Mesendoderm (in vitro differentiated cells): ENCODE measurements at regions not wholly inside any gene's neighbourhood (a gene's known extent, or its start where the extent isn't known, plus 50 kb on each side); places are given as distances from the start of the nearest gene placed in this dataset.

Experiments
- DNase-seq: peaks from one replicate; pipeline ENCODE4 v3.0.0; 2013
- H2AK5ac ChIP-seq: 2 replicates; pipeline ENCODE4 v1.6.1; 2013; ENCODE audit warnings: low read length, inconsistent platforms
- H2BK120ac ChIP-seq: 2 replicates; pipeline ENCODE4 v1.6.1; 2013; ENCODE audit warnings: low read depth, mild to moderate bottlenecking, low read length, moderate library complexity, mixed read lengths
- H2BK15ac ChIP-seq: replicated peaks from 2 replicates; pipeline ENCODE4 v1.6.1; 2013; ENCODE audit warnings: low read depth, mild to moderate bottlenecking, moderate library complexity
- H2BK5ac ChIP-seq: 2 replicates; pipeline ENCODE4 v1.6.1; 2013; ENCODE audit warnings: low read length, inconsistent platforms
- H3K18ac ChIP-seq: 2 replicates; pipeline ENCODE4 v1.6.1; 2013; ENCODE audit warnings: mild to moderate bottlenecking, low read length, mixed read lengths
- H3K23ac ChIP-seq: one replicate; pipeline ENCODE4 v1.6.1; 2013; ENCODE audit warnings: low read length
- H3K27ac ChIP-seq: 2 replicates; pipeline ENCODE4 v1.5.1; 2013; ENCODE audit warnings: low read depth, mild to moderate bottlenecking, inconsistent platforms, low read length, moderate library complexity
- H3K27me3 ChIP-seq: 2 replicates; pipeline ENCODE4 v1.6.1; 2013; ENCODE audit warnings: low read length, control low read depth, mild to moderate bottlenecking, inconsistent platforms; ENCODE audit not compliant: insufficient read depth, poor library complexity
- H3K36me3 ChIP-seq: 2 replicates; pipeline ENCODE4 v1.6.1; 2013; ENCODE audit warnings: low read length, inconsistent platforms; ENCODE audit not compliant: control insufficient read depth, insufficient read depth
- H3K4ac ChIP-seq: one replicate; pipeline ENCODE4 v1.6.1; 2013; ENCODE audit warnings: low read depth, mild to moderate bottlenecking, low read length, moderate library complexity
- H3K4me1 ChIP-seq: 2 replicates; pipeline ENCODE4 v1.6.1; 2013; ENCODE audit warnings: low read depth, low read length, inconsistent platforms; ENCODE audit not compliant: control insufficient read depth
- H3K4me2 ChIP-seq: 2 replicates; pipeline ENCODE4 v1.6.1; 2013; ENCODE audit warnings: low read length
- H3K4me3 ChIP-seq: 2 replicates; pipeline ENCODE4 v1.5.1; 2013; ENCODE audit warnings: mild to moderate bottlenecking, low read length
- H3K56ac ChIP-seq: one replicate; pipeline ENCODE4 v1.6.1; 2013; ENCODE audit warnings: low read length
- H3K79me1 ChIP-seq: 2 replicates; pipeline ENCODE4 v1.6.1; 2013; ENCODE audit warnings: low read length, inconsistent platforms
- H3K79me2 ChIP-seq: 2 replicates; pipeline ENCODE4 v1.6.1; 2013; ENCODE audit warnings: mild to moderate bottlenecking, low read length; ENCODE audit not compliant: control insufficient read depth, insufficient read depth
- H3K9ac ChIP-seq: 2 replicates; pipeline ENCODE4 v1.6.1; 2013; ENCODE audit warnings: low read length, inconsistent platforms
- H4K5ac ChIP-seq: one replicate; pipeline ENCODE4 v1.6.1; 2013; ENCODE audit warnings: low read length
- H4K8ac ChIP-seq: one replicate; pipeline ENCODE4 v1.6.1; 2013; ENCODE audit warnings: low read depth, mild to moderate bottlenecking, control low read depth, low read length, moderate library complexity
- WGBS: extraction: QIAGEN DNeasy Blood & Tissue Kit; methylation state at CpG from one replicate; pipeline ENCODE4 v1.1.7; 2013; ENCODE audit warnings: low lambda C conversion rate, missing lambda C conversion rate; ENCODE audit not compliant: insufficient coverage; ENCODE audit errors: extremely low coverage; 5-methylcytosine and 5-hydroxymethylcytosine counted together

DNA sequence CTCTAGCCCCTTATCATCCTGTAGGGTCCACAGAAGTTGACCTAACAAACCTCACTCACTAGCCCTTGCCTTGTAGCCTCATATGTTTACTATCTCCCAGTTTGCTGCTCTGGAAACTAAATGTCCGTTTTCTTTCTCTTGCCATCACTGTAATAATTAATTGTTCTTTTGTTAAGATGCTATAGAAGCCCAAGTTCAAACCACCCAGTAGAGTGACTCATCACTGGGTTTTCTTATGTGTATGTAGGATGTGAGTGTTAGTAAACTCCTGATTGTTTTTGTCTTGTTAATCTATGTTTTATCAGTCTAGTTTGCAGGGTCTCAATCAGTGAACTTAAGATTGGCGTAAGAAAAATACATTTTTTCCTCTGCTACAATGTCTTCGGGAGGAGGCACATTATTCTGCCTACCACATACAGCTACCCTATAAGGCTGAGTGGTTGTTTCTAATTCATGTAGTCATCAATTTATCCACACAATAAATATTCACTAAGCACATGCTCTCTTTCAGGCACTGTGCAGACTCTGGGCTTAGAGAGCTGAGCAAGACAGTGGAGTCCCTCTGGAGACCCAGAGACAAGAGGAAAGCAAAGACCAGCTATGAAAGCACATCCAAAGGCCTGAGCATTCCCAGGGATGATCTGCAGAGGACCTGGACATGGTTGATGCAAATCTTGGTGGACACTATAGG is 474.1 kb upstream of the AKR1E2 start:
- Histone ChIP-seq H3K18ac (peak overlapping the region; percentile 31), H2BK120ac (peak overlapping the region; percentile 69), H3K4me3 (no peak overlapping the region), H4K5ac (no peak overlapping the region), H4K8ac (no peak overlapping the region), H3K27ac (peak overlapping the region; percentile 78), H2AK5ac (no peak overlapping the region), H2BK5ac (peak overlapping the region; percentile 72), H3K27me3 (no peaks in the 10 kb centered on the region), H3K56ac (peak overlapping the region; percentile 43), H3K79me2 (no peaks in the 10 kb centered on the region), H3K4me1 (peaks cover 6% of the 10 kb centered on the region), H3K36me3 (no peaks in the 10 kb centered on the region), H3K4ac (no peak overlapping the region), H2BK15ac (no peak overlapping the region), H3K23ac (no peak overlapping the region), H3K79me1 (no peaks in the 10 kb centered on the region), H3K4me2 (no peak overlapping the region), H3K9ac (no peak overlapping the region)
- DNase-seq: no peak
- WGBS: no CpG with 5 or more reads among the region's 3 CpGs

DNA sequence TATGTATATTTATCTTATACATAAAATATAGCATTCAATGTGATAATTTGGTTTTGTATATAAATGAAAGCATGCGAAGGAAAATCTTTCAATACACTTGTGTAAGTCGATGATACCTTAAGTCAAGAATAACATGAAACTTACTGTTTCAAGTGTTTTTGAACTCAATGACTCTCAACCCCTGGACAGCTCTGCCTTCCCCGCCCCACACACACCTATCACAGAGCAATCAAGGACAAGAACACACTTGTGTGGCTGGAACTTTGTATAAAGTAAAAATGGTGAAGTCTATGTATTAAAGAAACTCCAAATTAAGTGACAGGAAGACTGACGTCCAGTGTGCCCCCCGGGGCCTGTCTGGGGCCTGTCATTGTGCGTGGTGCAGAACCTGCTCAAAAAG is 478.6 kb upstream of the AKR1E2 start:
- no peak overlapping the region for H3K4me2 ChIP-seq

DNA sequence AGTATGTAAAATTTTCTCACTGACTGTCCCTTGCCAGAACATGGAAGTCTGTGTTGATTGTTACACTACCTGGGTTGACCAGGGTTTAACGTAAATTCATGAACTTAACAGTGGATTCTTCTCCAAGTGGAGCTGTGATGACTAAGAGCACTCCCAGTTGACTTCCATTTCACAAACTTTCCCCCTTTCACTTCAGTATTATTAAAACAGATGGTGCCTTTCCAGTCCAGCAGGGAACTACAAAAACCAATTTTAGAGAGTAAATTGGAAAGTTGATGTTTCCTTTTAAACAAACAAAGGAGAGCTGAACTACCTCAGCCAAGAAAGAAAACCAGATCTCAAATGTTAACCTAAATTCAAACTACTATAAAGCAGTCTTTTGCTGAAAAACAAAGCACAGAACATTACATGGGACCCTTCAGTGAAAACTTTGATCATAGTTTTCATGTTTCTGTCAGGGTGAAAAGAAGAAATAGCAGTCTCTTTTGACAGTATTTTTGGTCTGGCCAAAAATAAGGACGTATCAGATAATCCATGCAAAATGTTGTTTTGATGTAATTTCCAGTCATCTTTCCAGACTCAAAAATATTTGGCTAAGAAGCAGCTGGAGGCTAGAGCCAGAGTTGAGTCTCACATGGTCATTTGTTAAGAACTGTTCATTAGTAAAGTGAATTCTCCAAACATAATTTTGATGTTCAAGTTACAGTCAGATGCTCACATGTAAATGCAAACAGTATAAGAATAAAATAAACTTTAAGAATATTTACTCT is 479.9 kb upstream of the AKR1E2 start:
- Histone ChIP-seq H2AK5ac (no peak overlapping the region), H3K23ac (no peak overlapping the region), H2BK15ac (peak overlapping the region; percentile 36), H3K36me3 (no peaks in the 10 kb centered on the region), H3K4me2 (no peak overlapping the region), H4K8ac (no peak overlapping the region), H3K79me2 (no peaks in the 10 kb centered on the region), H3K27ac (no peak overlapping the region), H3K4me3 (no peak overlapping the region), H3K4me1 (no peaks in the 10 kb centered on the region), H3K27me3 (no peaks in the 10 kb centered on the region), H3K79me1 (no peaks in the 10 kb centered on the region), H3K56ac (no peak overlapping the region), H3K18ac (peak overlapping the region; percentile 39), H2BK120ac (no peak overlapping the region), H3K9ac (no peak overlapping the region), H3K4ac (no peak overlapping the region), H4K5ac (no peak overlapping the region), H2BK5ac (no peak overlapping the region)
- no peak for DNase-seq
- WGBS: no CpG with 5 or more reads among the region's 2 CpGs

More for the DNA sequence above, 478.6 kb upstream of the AKR1E2 start:
- Histone ChIP-seq H3K9ac (no peak overlapping the region), H3K4me3 (no peak overlapping the region), H3K4ac (no peak overlapping the region), H3K27me3 (no peaks in the 10 kb centered on the region), H3K79me1 (no peaks in the 10 kb centered on the region), H3K36me3 (no peaks in the 10 kb centered on the region), H2BK120ac (no peak overlapping the region), H2BK15ac (no peak overlapping the region), H2AK5ac (no peak overlapping the region), H4K5ac (no peak overlapping the region), H3K27ac (no peak overlapping the region), H3K4me1 (peaks cover 4% of the 10 kb centered on the region), H2BK5ac (no peak overlapping the region), H4K8ac (no peak overlapping the region), H3K56ac (no peak overlapping the region), H3K18ac (no peak overlapping the region), H3K23ac (no peak overlapping the region), H3K79me2 (no peaks in the 10 kb centered on the region)
- no peak for DNase-seq
- WGBS: no CpG with 5 or more reads among the region's 6 CpGs

DNA sequence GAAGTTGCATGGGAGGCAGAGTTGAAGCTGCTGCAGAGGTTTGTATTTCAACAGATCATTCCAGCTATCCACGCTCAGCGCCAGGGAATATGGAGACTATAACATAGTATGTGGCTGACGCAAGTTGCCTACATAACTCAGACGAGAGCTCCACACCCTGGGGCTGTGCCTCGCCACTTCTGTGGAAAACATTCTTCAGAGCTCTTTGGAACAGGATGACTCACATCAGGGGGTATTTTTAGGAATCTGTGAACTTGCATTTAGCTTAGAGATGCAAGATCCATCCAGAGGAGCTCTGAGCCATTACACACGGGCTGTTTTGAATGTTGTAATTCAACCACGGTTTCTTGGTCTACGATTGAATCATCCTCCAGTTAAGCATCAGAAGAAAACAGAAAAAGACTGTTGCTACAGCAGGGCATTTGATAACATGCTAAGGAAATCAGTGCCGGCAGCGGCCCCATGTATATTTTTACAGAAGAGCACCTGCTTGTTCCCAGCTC is 481.5 kb upstream of the AKR1E2 start:
- Histone ChIP-seq H3K9ac (no peak overlapping the region), H3K56ac (no peak overlapping the region), H3K4me1 (no peaks in the 10 kb centered on the region), H3K4me2 (no peak overlapping the region), H3K27ac (no peak overlapping the region), H3K36me3 (no peaks in the 10 kb centered on the region), H2AK5ac (no peak overlapping the region), H4K8ac (no peak overlapping the region), H3K23ac (no peak overlapping the region), H3K4ac (no peak overlapping the region), H2BK120ac (no peak overlapping the region), H3K79me2 (no peaks in the 10 kb centered on the region), H2BK5ac (no peak overlapping the region), H3K18ac (no peak overlapping the region), H3K79me1 (no peaks in the 10 kb centered on the region), H2BK15ac (no peak overlapping the region), H4K5ac (no peak overlapping the region), H3K27me3 (no peaks in the 10 kb centered on the region), H3K4me3 (no peak overlapping the region)
- no CpG with 5 or more reads among the region's 10 CpGs for WGBS
- DNase-seq: peak; percentile 91

DNA sequence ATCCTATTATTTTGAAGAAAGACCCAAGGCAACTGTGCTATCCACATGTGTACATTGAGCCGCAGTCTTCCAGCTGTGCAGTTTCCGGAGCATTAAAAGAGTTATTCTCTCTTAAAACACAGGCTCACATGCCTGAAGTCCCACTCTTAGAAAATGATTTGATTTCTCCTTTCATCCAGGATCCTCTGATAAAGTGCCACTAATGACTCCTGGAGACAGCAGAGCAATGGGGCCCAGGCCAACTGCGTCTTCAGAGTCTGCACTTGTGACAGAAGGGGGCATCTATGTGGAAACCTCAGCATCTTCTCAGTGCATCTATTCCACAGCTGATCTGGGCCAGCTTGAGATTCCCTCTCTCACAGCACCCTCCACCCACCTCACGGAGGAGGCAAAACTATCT is 482.1 kb upstream of the AKR1E2 start:
- no peak overlapping the region for H3K4ac ChIP-seq
- no peaks in the 10 kb centered on the region for H3K27me3 ChIP-seq
- H3K9ac ChIP-seq: no peak overlapping the region
- no peaks in the 10 kb centered on the region for H3K79me1 ChIP-seq
- peak overlapping the region; percentile 3 for H3K18ac ChIP-seq
- H3K36me3 ChIP-seq: no peaks in the 10 kb centered on the region
- no CpG with 5 or more reads among the region's 4 CpGs for WGBS
- DNase-seq: no peak
- H3K79me2 ChIP-seq: no peaks in the 10 kb centered on the region
- no peak overlapping the region for H3K27ac ChIP-seq
- no peak overlapping the region for H2BK5ac ChIP-seq
- no peak overlapping the region for H2BK120ac ChIP-seq
- H3K4me3 ChIP-seq: no peak overlapping the region
- H3K23ac ChIP-seq: no peak overlapping the region
- no peak overlapping the region for H4K8ac ChIP-seq
- no peak overlapping the region for H2BK15ac ChIP-seq
- no peak overlapping the region for H2AK5ac ChIP-seq
- no peak overlapping the region for H3K56ac ChIP-seq
- no peak overlapping the region for H3K4me2 ChIP-seq
- H3K4me1 ChIP-seq: no peaks in the 10 kb centered on the region
- H4K5ac ChIP-seq: no peak overlapping the region
